Kasumi-1 (cell line): ENCODE measurements at regions not wholly inside any gene's neighbourhood (a gene's known extent, or its start where the extent isn't known, plus 50 kb on each side); places are given as distances from the start of the nearest gene placed in this dataset.

Source experiments
- DNase-seq, 2 experiments: peaks; one replicate each; lab custom pipeline; 2025; lab: John Stamatoyannopoulos, UW

GRCh38 chr13:89900104-89900765 lies 1447.3 kb upstream of the MIR17HG start:
- DNase-seq, result no peak

- no peak for DNase-seq
These were observed 1445.3 kb upstream of the MIR17HG start for GRCh38 chr13:89902223-89902622.

GRCh38 chr13:89903115-89903514 lies 1444.4 kb upstream of the MIR17HG start:
- no peak for DNase-seq

- DNase-seq, result no peak
These were observed 1437.3 kb upstream of the MIR17HG start for GRCh38 chr13:89910166-89910565.

GRCh38 chr13:89916551-89916950 lies 1430.9 kb upstream of the MIR17HG start:
- DNase-seq, result no peak

GRCh38 chr13:89920461-89920860 lies 1427.0 kb upstream of the MIR17HG start:
- no peak for DNase-seq

GRCh38 chr13:89923052-89923451 lies 1424.4 kb upstream of the MIR17HG start:
- no peak for DNase-seq

- DNase-seq, result no peak
These were observed 1423.8 kb upstream of the MIR17HG start for GRCh38 chr13:89923736-89924135.

GRCh38 chr13:89925107-89925506 lies 1422.4 kb upstream of the MIR17HG start:
- DNase-seq, result peak; percentile 51 to 52

GRCh38 chr13:89930861-89931260 lies 1416.6 kb upstream of the MIR17HG start:
- DNase-seq, result no peak

GRCh38 chr13:89932902-89933301 lies 1414.6 kb upstream of the MIR17HG start:
- DNase-seq, result no peak

GRCh38 chr13:89936256-89936655 lies 1411.2 kb upstream of the MIR17HG start:
- no peak for DNase-seq

- no peak for DNase-seq
These were observed 1410.1 kb upstream of the MIR17HG start for GRCh38 chr13:89937420-89937819.

- no peak for DNase-seq
These were observed 1407.1 kb upstream of the MIR17HG start for GRCh38 chr13:89940383-89940782.

- DNase-seq, result no peak
These were observed 1404.3 kb upstream of the MIR17HG start for GRCh38 chr13:89943139-89943538.

GRCh38 chr13:89950225-89950624 lies 1397.3 kb upstream of the MIR17HG start:
- DNase-seq, result no peak

- no peak for DNase-seq
These were observed 1396.1 kb upstream of the MIR17HG start for GRCh38 chr13:89951341-89951740.

GRCh38 chr13:89953581-89953980 lies 1393.9 kb upstream of the MIR17HG start:
- no peak for DNase-seq

GRCh38 chr13:89955773-89956172 lies 1391.7 kb upstream of the MIR17HG start:
- DNase-seq, result no peak

GRCh38 chr13:89959074-89959473 lies 1388.4 kb upstream of the MIR17HG start:
- DNase-seq, result no peak

- DNase-seq, result no peak
These were observed 1382.2 kb upstream of the MIR17HG start for GRCh38 chr13:89965252-89965651.

- DNase-seq, result no peak
These were observed 1381.0 kb upstream of the MIR17HG start for GRCh38 chr13:89966524-89966923.

GRCh38 chr13:89967701-89968100 lies 1379.8 kb upstream of the MIR17HG start:
- no peak for DNase-seq

- peak; percentile 41 to 72 for DNase-seq
These were observed 1379.0 kb upstream of the MIR17HG start for GRCh38 chr13:89968470-89968869.

GRCh38 chr13:89970353-89970709 lies 1377.2 kb upstream of the MIR17HG start:
- no peak for DNase-seq
